ENCODE measurements at regions not wholly inside any gene's neighbourhood (a gene's known extent, or its start where the extent isn't known, plus 50 kb on each side); places are given as distances from the start of the nearest gene placed in this dataset.

DNA sequence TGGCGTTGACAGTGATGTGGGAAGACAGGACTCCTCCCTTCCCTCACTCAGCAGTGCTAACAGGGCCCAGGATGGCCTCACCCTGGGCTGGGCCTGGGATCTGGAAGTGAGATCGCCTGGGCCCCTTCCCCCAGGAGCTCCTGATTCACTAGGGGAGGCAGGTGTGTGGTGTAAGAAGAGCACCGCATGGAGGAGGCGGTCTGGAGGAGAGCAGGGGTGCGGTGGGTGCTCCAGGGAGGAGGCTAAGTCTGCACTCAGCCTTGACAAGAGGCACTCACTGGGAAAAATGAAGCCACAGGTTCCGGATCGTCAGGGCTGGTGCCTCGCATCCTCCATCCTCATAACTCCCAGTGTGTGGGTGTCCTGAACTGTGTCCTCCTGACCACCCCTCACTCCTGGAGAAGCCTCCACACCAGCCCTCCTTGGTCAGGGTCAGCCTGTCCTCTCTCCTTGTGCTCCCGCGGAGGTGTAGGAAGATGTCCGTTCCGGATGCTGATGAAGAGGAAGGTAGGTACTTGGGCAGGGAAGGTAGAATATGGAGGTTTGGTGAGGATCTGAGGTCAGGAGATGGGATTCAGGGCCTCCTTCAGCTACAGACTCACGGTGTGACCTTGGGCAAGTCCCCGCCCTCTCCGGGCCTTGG, 142.1 kb upstream of the WNT4 start:
- Histone ChIP-seq H4K20me1 (replicated peaks; ENCODE audit: control insufficient read depth, extremely low read depth, insufficient read depth, low read length) (no peaks in the 10 kb centered on the region), H3K4me2 (ENCODE audit: insufficient read depth, low read length) (no peak overlapping the region), H3K4me1 (ENCODE audit: control insufficient read depth, extremely low read depth, insufficient read depth, low read length) (no peaks in the 10 kb centered on the region), H2AFZ (ENCODE audit: low read depth, low read length) (no peak overlapping the region), H3K79me2 (ENCODE audit: control insufficient read depth, insufficient read depth, low read length) (no peaks in the 10 kb centered on the region), H3K9me1 (replicated peaks; ENCODE audit: control insufficient read depth, extremely low read depth, insufficient read depth, low read length) (no peaks in the 10 kb centered on the region), H3K27ac (ENCODE audit: insufficient read depth, low read depth, low read length) (no peak overlapping the region), H3K4me3 (replicated peaks in 1 of 3; ENCODE audit: insufficient read depth in 1 of 3, low read depth in 1 of 3, low read length in 3 of 3) (no peak overlapping the region), H3K9ac (replicated peaks; ENCODE audit: extremely low read depth, insufficient read depth, low read length) (no peak overlapping the region), H3K36me3 (ENCODE audit: control insufficient read depth in 2 of 2, extremely low read depth in 1 of 2, insufficient read depth in 2 of 2, low read length in 2 of 2) (no peaks in the 10 kb centered on the region), H3K9me3 (replicated peaks; ENCODE audit: control insufficient read depth, insufficient read depth, low read length) (no peaks in the 10 kb centered on the region), H3K27me3 (ENCODE audit: control insufficient read depth in 2 of 2, insufficient read depth in 2 of 2, low read length in 2 of 2) (peaks cover 3 to 6% of the 10 kb centered on the region in 2 experiments)
- dilution Hi-C loops (cut with MboI; ENCODE audit: extremely low pct_ligation_motif_present, low sequenced_read_pairs), result no loop called here
- DNase-seq (ENCODE audit: low read depth, low spot score) (no peak), FAIRE-seq (no peak)
- intact Hi-C loops (cut with micrococcal nuclease), result no loop called here
- CTCF ChIA-PET, result no interaction called here
- TF ChIP-seq POLR2AphosphoS5 (IDR thresholded peaks at IDR 0.05; ENCODE audit: insufficient read depth, low read depth, low read length), result no peak
- no peak for TF ChIP-seq GATA2 (IDR thresholded peaks at IDR 0.05; ENCODE audit: insufficient read depth, insufficient read length, low read depth, low read length)
- TF ChIP-seq JUN (IDR thresholded peaks at IDR 0.05; ENCODE audit: borderline replicate concordance, insufficient read depth, insufficient read length, low read depth), result no peak
- TF ChIP-seq, protein P1, sequence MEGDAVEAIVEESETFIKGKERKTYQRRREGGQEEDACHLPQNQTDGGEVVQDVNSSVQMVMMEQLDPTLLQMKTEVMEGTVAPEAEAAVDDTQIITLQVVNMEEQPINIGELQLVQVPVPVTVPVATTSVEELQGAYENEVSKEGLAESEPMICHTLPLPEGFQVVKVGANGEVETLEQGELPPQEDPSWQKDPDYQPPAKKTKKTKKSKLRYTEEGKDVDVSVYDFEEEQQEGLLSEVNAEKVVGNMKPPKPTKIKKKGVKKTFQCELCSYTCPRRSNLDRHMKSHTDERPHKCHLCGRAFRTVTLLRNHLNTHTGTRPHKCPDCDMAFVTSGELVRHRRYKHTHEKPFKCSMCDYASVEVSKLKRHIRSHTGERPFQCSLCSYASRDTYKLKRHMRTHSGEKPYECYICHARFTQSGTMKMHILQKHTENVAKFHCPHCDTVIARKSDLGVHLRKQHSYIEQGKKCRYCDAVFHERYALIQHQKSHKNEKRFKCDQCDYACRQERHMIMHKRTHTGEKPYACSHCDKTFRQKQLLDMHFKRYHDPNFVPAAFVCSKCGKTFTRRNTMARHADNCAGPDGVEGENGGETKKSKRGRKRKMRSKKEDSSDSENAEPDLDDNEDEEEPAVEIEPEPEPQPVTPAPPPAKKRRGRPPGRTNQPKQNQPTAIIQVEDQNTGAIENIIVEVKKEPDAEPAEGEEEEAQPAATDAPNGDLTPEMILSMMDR (IDR thresholded peaks at IDR 0.05; ENCODE audit: extremely low read depth in 1 of 2, insufficient read depth in 1 of 2, low read depth in 1 of 2, low read length in 2 of 2), result no peak
- TF ChIP-seq, protein P2, sequence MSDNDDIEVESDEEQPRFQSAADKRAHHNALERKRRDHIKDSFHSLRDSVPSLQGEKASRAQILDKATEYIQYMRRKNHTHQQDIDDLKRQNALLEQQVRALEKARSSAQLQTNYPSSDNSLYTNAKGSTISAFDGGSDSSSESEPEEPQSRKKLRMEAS (IDR thresholded peaks at IDR 0.05; ENCODE audit: insufficient read depth, insufficient read length), result no peak
- TF ChIP-seq FOS (IDR thresholded peaks at IDR 0.05; ENCODE audit: borderline replicate concordance, insufficient read depth, low read length), result no peak
- TF ChIP-seq POLR2A (IDR thresholded peaks at IDR 0.05; ENCODE audit: low read depth, low read length), result no peak
- TF ChIP-seq EZH2 (IDR thresholded peaks at IDR 0.05; ENCODE audit: borderline replicate concordance, low read depth, low read length, severe bottlenecking), result no peak
- no peak for TF ChIP-seq MYC (IDR thresholded peaks at IDR 0.05; ENCODE audit: low read depth, low read length)
- POLR2A ChIA-PET, result no interaction called here
- BruUV-seq (replicated peaks), result no TSS peak

Measured in endothelial cell of umbilical vein (primary cell).